GM12872 (cell line): ENCODE measurements at regions not wholly inside any gene's neighbourhood (a gene's known extent, or its start where the extent isn't known, plus 50 kb on each side); places are given as distances from the start of the nearest gene placed in this dataset.

Experiments
- TF ChIP-seq, protein P1 (sequence below): IDR thresholded peaks from 3 replicates; pipeline ENCODE4 v1.5.1; 2011; ENCODE audit warnings: low read depth, mild to moderate bottlenecking, low read length, moderate library complexity; ENCODE audit not compliant: insufficient read depth

DNA sequence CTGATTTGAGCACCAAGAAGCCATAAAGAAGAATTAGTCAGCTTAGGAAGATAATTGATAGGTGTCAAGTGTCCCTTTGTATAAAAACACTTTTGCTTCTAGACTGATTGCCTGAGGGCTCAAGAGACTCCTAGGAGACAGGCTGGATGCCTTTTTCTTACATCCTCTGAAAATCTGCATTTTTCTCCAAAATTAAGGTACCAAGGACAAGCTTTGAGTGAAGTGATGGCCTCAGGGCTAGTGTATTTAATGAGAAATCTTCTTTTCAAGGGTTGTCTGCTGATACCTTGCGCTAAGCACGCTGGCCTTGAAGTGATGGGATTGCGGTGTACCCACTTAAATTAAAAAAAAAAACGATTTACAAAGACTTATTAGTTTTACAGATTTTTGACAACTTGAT is 304.0 kb downstream of the TLR4 start:
- TF ChIP-seq, protein P1, sequence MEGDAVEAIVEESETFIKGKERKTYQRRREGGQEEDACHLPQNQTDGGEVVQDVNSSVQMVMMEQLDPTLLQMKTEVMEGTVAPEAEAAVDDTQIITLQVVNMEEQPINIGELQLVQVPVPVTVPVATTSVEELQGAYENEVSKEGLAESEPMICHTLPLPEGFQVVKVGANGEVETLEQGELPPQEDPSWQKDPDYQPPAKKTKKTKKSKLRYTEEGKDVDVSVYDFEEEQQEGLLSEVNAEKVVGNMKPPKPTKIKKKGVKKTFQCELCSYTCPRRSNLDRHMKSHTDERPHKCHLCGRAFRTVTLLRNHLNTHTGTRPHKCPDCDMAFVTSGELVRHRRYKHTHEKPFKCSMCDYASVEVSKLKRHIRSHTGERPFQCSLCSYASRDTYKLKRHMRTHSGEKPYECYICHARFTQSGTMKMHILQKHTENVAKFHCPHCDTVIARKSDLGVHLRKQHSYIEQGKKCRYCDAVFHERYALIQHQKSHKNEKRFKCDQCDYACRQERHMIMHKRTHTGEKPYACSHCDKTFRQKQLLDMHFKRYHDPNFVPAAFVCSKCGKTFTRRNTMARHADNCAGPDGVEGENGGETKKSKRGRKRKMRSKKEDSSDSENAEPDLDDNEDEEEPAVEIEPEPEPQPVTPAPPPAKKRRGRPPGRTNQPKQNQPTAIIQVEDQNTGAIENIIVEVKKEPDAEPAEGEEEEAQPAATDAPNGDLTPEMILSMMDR: no peak

DNA sequence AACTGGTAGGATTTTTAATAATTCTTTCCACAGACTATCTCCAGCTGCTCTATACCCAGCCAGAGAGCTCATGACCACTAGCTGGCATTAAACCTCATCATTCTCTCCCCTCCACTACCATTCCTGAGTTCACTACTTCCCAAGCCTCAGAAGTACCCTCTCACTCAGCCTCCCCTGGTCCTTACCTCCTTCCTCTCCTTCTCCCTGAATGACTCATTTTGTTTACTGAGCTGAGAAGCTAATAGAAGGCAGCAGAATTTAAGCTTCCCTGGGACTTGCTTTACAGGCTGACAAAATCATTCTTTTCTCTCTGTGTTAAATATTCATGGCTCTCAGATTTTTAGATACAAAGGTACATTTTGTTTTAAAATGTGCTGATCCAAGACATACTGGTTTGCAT is 305.4 kb downstream of the TLR4 start:
- TF ChIP-seq, protein P1: no peak

DNA sequence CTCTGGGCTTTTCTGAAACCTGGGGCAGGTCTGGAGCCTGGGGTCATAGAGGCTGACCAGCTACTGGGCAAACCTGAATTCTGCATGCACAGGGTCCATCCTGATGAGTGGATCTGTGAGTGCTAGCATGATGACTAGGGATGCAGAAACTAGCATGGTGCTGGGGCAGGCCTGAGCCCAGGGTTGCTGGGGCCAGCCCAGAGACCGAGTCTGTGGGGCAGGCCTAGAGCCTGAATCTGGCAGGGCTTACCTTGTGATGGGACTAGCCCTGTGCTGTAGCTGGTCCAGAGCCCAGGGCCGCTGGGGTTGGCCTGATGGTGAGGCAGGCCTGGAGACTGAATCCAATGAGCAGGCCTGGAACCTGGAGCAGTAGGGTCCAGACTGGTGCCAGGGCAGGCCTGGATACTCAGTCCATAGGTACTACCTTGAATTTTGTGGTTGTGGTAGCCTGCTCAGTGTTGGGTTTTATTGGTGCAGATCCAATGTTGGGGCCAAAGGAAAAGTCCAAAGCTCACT is 313.5 kb downstream of the TLR4 start:
- TF ChIP-seq, protein P1: no peak

DNA sequence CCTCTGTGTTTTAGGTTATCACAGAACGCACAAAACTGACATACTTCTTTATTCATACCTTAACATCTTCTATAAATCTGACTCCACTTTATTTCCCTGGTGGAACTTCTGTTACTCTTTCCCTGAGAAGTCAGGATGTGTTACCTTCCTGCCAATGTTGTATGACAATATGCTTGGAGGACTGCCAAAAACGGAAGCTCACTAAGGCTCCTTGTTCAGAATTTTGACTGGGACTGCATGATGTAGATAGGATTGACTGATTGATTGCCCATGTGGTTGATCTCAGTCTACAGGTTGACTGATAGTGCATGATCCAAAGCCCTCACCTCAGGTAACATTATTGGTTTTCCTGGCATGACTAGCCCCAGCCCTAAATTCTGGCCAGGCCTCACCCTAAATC is 319.4 kb downstream of the TLR4 start:
- TF ChIP-seq, protein P1: no peak

DNA sequence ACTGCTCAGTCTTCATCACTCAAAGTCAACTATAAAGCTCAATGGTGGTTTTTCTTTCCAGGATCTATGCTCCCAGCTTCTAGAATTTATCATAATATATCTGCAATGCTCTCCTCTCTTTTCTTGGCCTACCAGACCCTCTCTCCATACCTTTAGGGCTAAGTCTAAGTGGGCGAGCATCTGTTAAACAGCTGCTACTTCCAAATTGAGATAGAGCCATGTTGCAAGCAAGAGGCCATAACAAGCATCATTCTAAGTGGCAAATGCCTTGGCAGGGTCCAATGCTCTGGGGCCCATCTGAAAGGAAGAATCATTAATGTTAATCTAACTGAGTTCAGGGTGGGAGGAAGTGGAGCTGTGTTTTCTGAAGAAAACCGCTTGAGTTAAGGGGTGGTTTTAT is 324.0 kb downstream of the TLR4 start:
- TF ChIP-seq, protein P1: no peak

DNA sequence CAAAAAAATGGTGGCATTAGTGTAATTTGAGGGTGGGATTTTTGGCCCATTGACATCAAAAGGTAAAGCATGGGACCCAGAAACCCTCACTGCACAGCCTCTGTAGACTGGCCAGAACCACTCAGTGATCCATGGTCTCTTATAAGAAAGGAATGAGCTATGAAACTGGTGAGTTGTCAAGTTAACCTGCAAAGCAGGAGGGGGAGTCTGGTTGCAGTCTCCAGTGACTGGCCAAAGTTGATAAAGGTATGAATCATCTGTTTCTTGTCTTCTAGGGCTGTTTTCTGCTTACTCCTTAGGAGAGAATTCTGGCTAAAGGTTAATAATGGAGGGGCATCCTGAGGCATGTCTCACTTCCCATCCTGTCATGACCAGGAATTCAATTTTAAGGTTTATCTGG is 325.2 kb downstream of the TLR4 start:
- TF ChIP-seq, protein P1: no peak

DNA sequence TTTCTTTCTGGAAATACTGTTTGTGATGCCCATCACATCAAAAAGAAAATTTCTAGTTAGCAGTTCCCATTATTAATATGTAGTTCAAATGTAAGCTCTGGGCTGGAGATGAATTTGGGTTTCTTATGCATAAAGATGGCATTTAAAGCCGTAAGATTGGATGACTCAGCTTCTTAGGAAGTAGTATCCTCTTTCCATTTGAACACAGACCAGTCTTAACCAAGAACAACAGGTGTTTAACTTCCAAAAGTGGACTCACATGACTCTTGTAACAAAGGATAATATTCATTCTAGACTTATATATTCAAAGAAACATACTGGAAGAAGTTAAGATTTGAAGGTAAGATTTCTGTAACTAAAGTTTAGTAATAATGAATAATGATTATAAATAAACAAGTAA is 330.5 kb downstream of the TLR4 start:
- TF ChIP-seq, protein P1: no peak
